Inferior parietal cortex (tissue), 1 donor: ENCODE measurements at regions not wholly inside any gene's neighbourhood (a gene's known extent, or its start where the extent isn't known, plus 50 kb on each side); places are given as distances from the start of the nearest gene placed in this dataset.
"Not testable (repeated sequence)": the region's sequence is repeated elsewhere in the genome, so short reads cannot be mapped to it uniquely, and the experiment has no call there.

Source experiments
- DNase-seq: peaks from one replicate; pipeline ENCODE4 v3.0.0-alpha.2; 2016; ENCODE audit errors: extremely low spot score

GRCh38 chr18:70390371-70391090 is 101.7 kb downstream of the SOCS6 start:
- no peak for DNase-seq

GRCh38 chr18:70389036-70389435 is 100.2 kb downstream of the SOCS6 start:
- not testable (repeated sequence) for DNase-seq

GRCh38 chr18:70387027-70387426 is 98.2 kb downstream of the SOCS6 start:
- DNase-seq, result no peak

- DNase-seq, result no peak
Measured at GRCh38 chr18:70386582-70386981, 97.7 kb downstream of the SOCS6 start.

- no peak for DNase-seq
Measured at GRCh38 chr18:70385474-70385873, 96.6 kb downstream of the SOCS6 start.

GRCh38 chr18:70384181-70384790 is 95.4 kb downstream of the SOCS6 start:
- DNase-seq, result no peak

GRCh38 chr18:70382992-70383717 is 94.3 kb downstream of the SOCS6 start:
- DNase-seq, result no peak

- DNase-seq, result no peak
Measured at GRCh38 chr18:70382017-70382416, 93.2 kb downstream of the SOCS6 start.

GRCh38 chr18:70380915-70381896 is 92.4 kb downstream of the SOCS6 start:
- DNase-seq, result peak; percentile 80
